ENCODE measurements at regions not wholly inside any gene's neighbourhood (a gene's known extent, or its start where the extent isn't known, plus 50 kb on each side); places are given as distances from the start of the nearest gene placed in this dataset.

- no peak for TF ChIP-seq CTCF (optimal IDR thresholded peaks at IDR 0.05 in 1 of 3, IDR thresholded peaks at IDR 0.05 in 1 of 3, conservative IDR thresholded peaks at IDR 0.05 in 1 of 3; ENCODE audit: extremely low read depth in 1 of 3, insufficient read depth in 2 of 3, low read length in 3 of 3)
- TF ChIP-seq EZH2 (IDR thresholded peaks at IDR 0.05; ENCODE audit: low read length), result no peak
These were observed 124.7 kb downstream of the WDR11 start for GRCh38 chr10:120975868-120976225.
